GM19455 (cell line): ENCODE measurements at regions not wholly inside any gene's neighbourhood (a gene's known extent, or its start where the extent isn't known, plus 50 kb on each side); places are given as distances from the start of the nearest gene placed in this dataset.
"Not testable (repeated sequence)": the region's sequence is repeated elsewhere in the genome, so short reads cannot be mapped to it uniquely, and the experiment has no call there.

Experiments
- ATAC-seq: cut with Tn5 transposase; IDR thresholded peaks from one replicate; pipeline ENCODE4 v1.9.1; 2021; ENCODE audit not compliant: unreplicated experiment

- ATAC-seq: no peak
These were observed 83.7 kb upstream of the CTDP1 start for GRCh38 chr18:79595876-79596374.

GRCh38 chr18:79596446-79597175 lies 83.0 kb upstream of the CTDP1 start:
- no peak for ATAC-seq

GRCh38 chr18:79597176-79597830 lies 82.3 kb upstream of the CTDP1 start:
- ATAC-seq: no peak

- no peak for ATAC-seq
These were observed 81.6 kb upstream of the CTDP1 start for GRCh38 chr18:79597831-79598632.

GRCh38 chr18:79598633-79599175 lies 80.9 kb upstream of the CTDP1 start:
- no peak for ATAC-seq

GRCh38 chr18:79599441-79599931 lies 80.1 kb upstream of the CTDP1 start:
- ATAC-seq: no peak

- no peak for ATAC-seq
These were observed 79.5 kb upstream of the CTDP1 start for GRCh38 chr18:79600141-79600540.

GRCh38 chr18:79600596-79600995 lies 79.0 kb upstream of the CTDP1 start:
- no peak for ATAC-seq

- ATAC-seq: no peak
These were observed 78.4 kb upstream of the CTDP1 start for GRCh38 chr18:79601234-79601633.

GRCh38 chr18:79603321-79604204 lies 76.0 kb upstream of the CTDP1 start:
- ATAC-seq: no peak

GRCh38 chr18:79604205-79604912 lies 75.2 kb upstream of the CTDP1 start:
- no peak for ATAC-seq

GRCh38 chr18:79604913-79605880 lies 74.4 kb upstream of the CTDP1 start:
- no peak for ATAC-seq

GRCh38 chr18:79606071-79606470 lies 73.5 kb upstream of the CTDP1 start:
- not testable (repeated sequence) for ATAC-seq

GRCh38 chr18:79606621-79607331 lies 72.8 kb upstream of the CTDP1 start:
- no peak for ATAC-seq

- ATAC-seq: no peak
These were observed 72.1 kb upstream of the CTDP1 start for GRCh38 chr18:79607361-79607952.

GRCh38 chr18:79608069-79608468 lies 71.5 kb upstream of the CTDP1 start:
- no peak for ATAC-seq

- no peak for ATAC-seq
These were observed 71.1 kb upstream of the CTDP1 start for GRCh38 chr18:79608535-79608934.
